ENCODE measurements at regions not wholly inside any gene's neighbourhood (a gene's known extent, or its start where the extent isn't known, plus 50 kb on each side); places are given as distances from the start of the nearest gene placed in this dataset.

- H3K4me3 ChIP-seq (ENCODE audit: low read depth, low read length, poor library complexity, severe bottlenecking), result no peak overlapping the region
- H3F3A ChIP-seq (ENCODE audit: insufficient read depth, low read length), result no peaks in the 10 kb centered on the region
- H3K4me1 ChIP-seq (ENCODE audit: insufficient read depth, low read length, severe bottlenecking), result no peaks in the 10 kb centered on the region
- no peaks in the 10 kb centered on the region for H3K79me2 ChIP-seq (ENCODE audit: insufficient read depth, low read length)
- H3K9me3 ChIP-seq (ENCODE audit: low read length), result no peaks in the 10 kb centered on the region
- H3K27ac ChIP-seq (ENCODE audit: low read depth, low read length, poor library complexity, severe bottlenecking), result no peak overlapping the region
- H4K20me1 ChIP-seq (ENCODE audit: insufficient read depth, low read length), result no peaks in the 10 kb centered on the region
- no peaks in the 10 kb centered on the region for H3K27me3 ChIP-seq (ENCODE audit: insufficient read depth, low read length)
- no peak overlapping the region for H3K9ac ChIP-seq (ENCODE audit: low read length)
- no peaks in the 10 kb centered on the region for H3K36me3 ChIP-seq (ENCODE audit: insufficient read depth, low read length)
- no peaks in the 10 kb centered on the region for H3K9me2 ChIP-seq (ENCODE audit: low read depth, low read length)
- TF ChIP-seq EZH2 (IDR thresholded peaks at IDR 0.05; ENCODE audit: borderline replicate concordance, low read length) (no peak), CTCF (IDR thresholded peaks at IDR 0.05; ENCODE audit: low read length) (no peak)
- no peak overlapping the region for H2AFZ ChIP-seq (ENCODE audit: low read length)
- H3K4me2 ChIP-seq (ENCODE audit: low read length), result no peak overlapping the region
These were observed 336.8 kb upstream of the KLF3 start for GRCh38 chr4:38327174-38327573.

- Histone ChIP-seq H3K4me3 (ENCODE audit: low read depth, low read length, poor library complexity, severe bottlenecking) (no peak overlapping the region), H3K9me3 (ENCODE audit: low read length) (no peaks in the 10 kb centered on the region), H2AFZ (ENCODE audit: low read length) (no peak overlapping the region), H3F3A (ENCODE audit: insufficient read depth, low read length) (no peaks in the 10 kb centered on the region), H3K9me2 (ENCODE audit: low read depth, low read length) (no peaks in the 10 kb centered on the region), H3K9ac (ENCODE audit: low read length) (no peak overlapping the region), H3K4me2 (ENCODE audit: low read length) (no peak overlapping the region), H3K27me3 (ENCODE audit: insufficient read depth, low read length) (no peaks in the 10 kb centered on the region), H3K27ac (ENCODE audit: low read depth, low read length, poor library complexity, severe bottlenecking) (no peak overlapping the region), H3K36me3 (ENCODE audit: insufficient read depth, low read length) (no peaks in the 10 kb centered on the region), H3K4me1 (ENCODE audit: insufficient read depth, low read length, severe bottlenecking) (no peaks in the 10 kb centered on the region), H4K20me1 (ENCODE audit: insufficient read depth, low read length) (no peaks in the 10 kb centered on the region), H3K79me2 (ENCODE audit: insufficient read depth, low read length) (no peaks in the 10 kb centered on the region)
- TF ChIP-seq CTCF (IDR thresholded peaks at IDR 0.05; ENCODE audit: low read length) (no peak), EZH2 (IDR thresholded peaks at IDR 0.05; ENCODE audit: borderline replicate concordance, low read length) (no peak)
These were observed 334.8 kb upstream of the KLF3 start for GRCh38 chr4:38328989-38329729.

GRCh38 chr4:38330321-38330720 lies 333.7 kb upstream of the KLF3 start:
- no peaks in the 10 kb centered on the region for H3K4me1 ChIP-seq (ENCODE audit: insufficient read depth, low read length, severe bottlenecking)
- H2AFZ ChIP-seq (ENCODE audit: low read length), result no peak overlapping the region
- H3K9ac ChIP-seq (ENCODE audit: low read length), result no peak overlapping the region
- H3F3A ChIP-seq (ENCODE audit: insufficient read depth, low read length), result no peaks in the 10 kb centered on the region
- H3K9me2 ChIP-seq (ENCODE audit: low read depth, low read length), result no peaks in the 10 kb centered on the region
- no peaks in the 10 kb centered on the region for H3K79me2 ChIP-seq (ENCODE audit: insufficient read depth, low read length)
- no peaks in the 10 kb centered on the region for H3K9me3 ChIP-seq (ENCODE audit: low read length)
- H3K36me3 ChIP-seq (ENCODE audit: insufficient read depth, low read length), result no peaks in the 10 kb centered on the region
- no peaks in the 10 kb centered on the region for H3K27me3 ChIP-seq (ENCODE audit: insufficient read depth, low read length)
- H3K27ac ChIP-seq (ENCODE audit: low read depth, low read length, poor library complexity, severe bottlenecking), result no peak overlapping the region
- no peak overlapping the region for H3K4me2 ChIP-seq (ENCODE audit: low read length)
- H4K20me1 ChIP-seq (ENCODE audit: insufficient read depth, low read length), result no peaks in the 10 kb centered on the region
- no peak for TF ChIP-seq EZH2 (IDR thresholded peaks at IDR 0.05; ENCODE audit: borderline replicate concordance, low read length)
- no peak for TF ChIP-seq CTCF (IDR thresholded peaks at IDR 0.05; ENCODE audit: low read length)
- no peak overlapping the region for H3K4me3 ChIP-seq (ENCODE audit: low read depth, low read length, poor library complexity, severe bottlenecking)

All from OCI-LY1 (cell line).